Endothelial cell of umbilical vein (primary cell): ENCODE measurements at regions not wholly inside any gene's neighbourhood (a gene's known extent, or its start where the extent isn't known, plus 50 kb on each side); places are given as distances from the start of the nearest gene placed in this dataset.

Source experiments
- BruUV-seq: library from RNA; stranded (reverse); fragments of 400-500 nt; replicated peaks from 2 replicates; lab custom pipeline; 2021; lab: Mats Ljungman, UMichigan
- CTCF ChIA-PET: fragments of 300-600, 350-600 bp; sonication (Branson Sonifier 250); formaldehyde crosslinking; loops from one replicate; lab custom pipeline; 2021; ENCODE audit warnings: antibody characterized with exemption, inconsistent platforms; lab: Charles Lee
- POLR2A ChIA-PET: fragments of 300-600, 350-600 bp; sonication (Branson Sonifier 250); formaldehyde crosslinking; loops from one replicate; lab custom pipeline; 2021; ENCODE audit warnings: antibody characterized with exemption, inconsistent platforms; lab: Charles Lee
- DNase-seq: peaks from one replicate; pipeline ENCODE4 v3.0.0-alpha.2; 2011; ENCODE audit warnings: low read depth, low spot score
- FAIRE-seq: peaks from 2 replicates; lab custom pipeline; 2011; peaks lifted over from hg19 to GRCh38; lab: Jason Lieb, UNC
- H2AFZ ChIP-seq: 2 replicates; pipeline ENCODE4 v1.6.0; 2012; ENCODE audit warnings: low read depth, low read length, control low read depth, inconsistent platforms
- H3K27ac ChIP-seq: 2 replicates; pipeline ENCODE4 v1.5.1; 2011; ENCODE audit warnings: low read depth, mild to moderate bottlenecking, control low read depth, low read length, moderate library complexity; ENCODE audit not compliant: insufficient read depth
- H3K27me3 ChIP-seq, 2 experiments: 2 replicates each; pipeline versions ENCODE4 v1.6.0 to v1.6.1; 2011; ENCODE audit warnings: low read length in 2 of 2, mixed read lengths in 1 of 2; ENCODE audit not compliant: control insufficient read depth in 2 of 2, insufficient read depth in 2 of 2
- H3K36me3 ChIP-seq, 2 experiments: 2 replicates in 1 of 2; 3 replicates in 1 of 2; pipeline ENCODE4 v1.5.1; 2011; ENCODE audit warnings: low read length in 2 of 2, mild to moderate bottlenecking in 1 of 2, moderate library complexity in 1 of 2; ENCODE audit not compliant: control insufficient read depth in 2 of 2, insufficient read depth in 2 of 2; ENCODE audit errors: extremely low read depth in 1 of 2
- H3K4me1 ChIP-seq: 3 replicates; pipeline ENCODE4 v1.5.1; 2011; ENCODE audit warnings: mild to moderate bottlenecking, low read length; ENCODE audit not compliant: control insufficient read depth, insufficient read depth; ENCODE audit errors: extremely low read depth
- H3K4me2 ChIP-seq: 2 replicates; pipeline ENCODE4 v1.6.1; 2011; ENCODE audit warnings: low read length, control low read depth, mixed read lengths; ENCODE audit not compliant: insufficient read depth
- H3K4me3 ChIP-seq, 3 experiments: fragments of 200-600 bp in 1 of 3; sonication (generic), shearing (Covaris generic) in 1 of 3; replicated peaks in 1 of 3; 2 replicates each; pipeline ENCODE4 v1.5.1; 2011 to 2016; ENCODE audit warnings: control low read depth in 3 of 3, low read length in 3 of 3, mild to moderate bottlenecking in 2 of 3, inconsistent platforms in 1 of 3, low read depth in 1 of 3, moderate library complexity in 1 of 3; ENCODE audit not compliant: insufficient read depth in 1 of 3
- H3K79me2 ChIP-seq: 2 replicates; pipeline ENCODE4 v1.6.0; 2012; ENCODE audit warnings: low read length, inconsistent platforms; ENCODE audit not compliant: control insufficient read depth, insufficient read depth
- H3K9ac ChIP-seq: replicated peaks from 2 replicates; pipeline ENCODE3; 2011; ENCODE audit warnings: low read length, control low read depth; ENCODE audit not compliant: insufficient read depth; ENCODE audit errors: extremely low read depth
- H3K9me1 ChIP-seq: replicated peaks from 3 replicates; pipeline ENCODE4 v1.6.0; 2011; ENCODE audit warnings: mild to moderate bottlenecking, low read length; ENCODE audit not compliant: control insufficient read depth, insufficient read depth; ENCODE audit errors: extremely low read depth
- H3K9me3 ChIP-seq: replicated peaks from 2 replicates; pipeline ENCODE4 v1.5.1; 2012; ENCODE audit warnings: low read length, inconsistent platforms; ENCODE audit not compliant: control insufficient read depth, insufficient read depth
- H4K20me1 ChIP-seq: replicated peaks from 2 replicates; pipeline ENCODE3; 2011; ENCODE audit warnings: mild to moderate bottlenecking, low read length; ENCODE audit not compliant: control insufficient read depth, insufficient read depth; ENCODE audit errors: extremely low read depth
- CTCF ChIP-seq, 2 donors: IDR thresholded peaks; 1 replicate in 1 of 2; 2 replicates in 1 of 2; pipeline ENCODE4 v1.5.1; 2011; ENCODE audit warnings: low read length in 2 of 2, mild to moderate bottlenecking in 2 of 2, moderate library complexity in 2 of 2, control low read depth in 1 of 2, inconsistent platforms in 1 of 2, low read depth in 1 of 2; ENCODE audit not compliant: insufficient read depth in 1 of 2; ENCODE audit errors: extremely low read depth in 1 of 2
- EZH2 ChIP-seq: IDR thresholded peaks from 2 replicates; pipeline ENCODE4 v1.6.1; 2012; ENCODE audit warnings: borderline replicate concordance, low read depth, mild to moderate bottlenecking, moderate library complexity, low read length, inconsistent platforms; ENCODE audit not compliant: severe bottlenecking
- FOS ChIP-seq: IDR thresholded peaks from 2 replicates; pipeline ENCODE4 v1.6.1; 2011; ENCODE audit warnings: mild to moderate bottlenecking, low read length, moderate library complexity, borderline replicate concordance; ENCODE audit not compliant: insufficient read depth
- GATA2 ChIP-seq: IDR thresholded peaks from 2 replicates; pipeline ENCODE4 v1.7.0; 2011; ENCODE audit warnings: low read depth, mild to moderate bottlenecking, moderate library complexity, mixed read lengths, low read length; ENCODE audit not compliant: insufficient read length, insufficient read depth
- JUN ChIP-seq: IDR thresholded peaks from 2 replicates; pipeline ENCODE4 v1.6.1; 2011; ENCODE audit warnings: borderline replicate concordance, low read depth; ENCODE audit not compliant: insufficient read length, insufficient read depth
- MAX ChIP-seq: IDR thresholded peaks from 2 replicates; pipeline ENCODE4 v1.6.1; 2011; ENCODE audit not compliant: insufficient read depth, insufficient read length
- MYC ChIP-seq: IDR thresholded peaks from one replicate; pipeline ENCODE4 v1.6.1; 2011; ENCODE audit warnings: mild to moderate bottlenecking, low read depth, low read length
- POLR2A ChIP-seq: IDR thresholded peaks from 2 replicates; pipeline ENCODE4 v1.6.1; 2012; ENCODE audit warnings: low read depth, mild to moderate bottlenecking, control low read depth, low read length
- POLR2AphosphoS5 ChIP-seq: IDR thresholded peaks from 2 replicates; pipeline ENCODE4 v1.6.1; 2012; ENCODE audit warnings: low read depth, mild to moderate bottlenecking, control low read depth, low read length, moderate library complexity; ENCODE audit not compliant: insufficient read depth
- dilution Hi-C: fragments of 300-500 bp; cut with MboI; formaldehyde crosslinking; loops from one replicate; pipeline ENCODE4 v1.15.0; 2019; ENCODE audit warnings: low sequenced_read_pairs; ENCODE audit not compliant: extremely low pct_ligation_motif_present
- intact Hi-C: fragments of 100-400 bp; cut with micrococcal nuclease; formaldehyde crosslinking; loops from one replicate; pipeline ENCODE4 v1.10.0; 2022

DNA sequence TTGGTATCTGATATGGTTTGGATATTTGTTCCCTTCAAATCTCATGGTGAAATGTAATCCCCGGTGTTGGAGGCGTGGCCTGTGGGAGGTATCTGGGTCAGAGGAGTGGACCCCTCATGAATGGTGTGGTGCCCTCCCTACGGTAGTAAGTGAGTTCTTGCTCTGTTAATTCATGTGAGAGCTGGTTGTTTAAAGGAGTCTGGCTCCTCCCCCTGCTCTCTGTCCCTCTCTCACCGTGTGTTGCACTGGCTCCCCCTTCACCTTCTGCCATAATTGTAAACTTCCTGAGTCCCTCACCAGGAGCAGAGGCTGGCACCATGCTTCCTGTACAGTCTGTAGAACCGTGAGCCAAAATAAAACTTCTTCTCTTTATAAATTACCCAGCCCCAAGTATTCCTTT lies 246.9 kb upstream of the AGTR1 start:
- POLR2A ChIA-PET, result no interaction called here
- Histone ChIP-seq H3K4me1 (peaks cover 6% of the 10 kb centered on the region), H3K79me2 (no peaks in the 10 kb centered on the region), H3K27me3 (peaks cover 0 to 2% of the 10 kb centered on the region in 2 experiments), H4K20me1 (no peaks in the 10 kb centered on the region), H3K9me3 (no peaks in the 10 kb centered on the region), H3K27ac (no peak overlapping the region), H3K36me3 (no peaks in the 10 kb centered on the region), H3K4me3 (no peak overlapping the region), H3K9ac (no peak overlapping the region), H3K9me1 (no peaks in the 10 kb centered on the region), H3K4me2 (no peak overlapping the region), H2AFZ (peak overlapping the region; percentile 69)
- no peak for FAIRE-seq
- CTCF ChIA-PET, result no interaction called here
- intact Hi-C loops (no loop called here), dilution Hi-C loops (no loop called here)
- no TSS peak for BruUV-seq
- DNase-seq, result no peak
- TF ChIP-seq EZH2, result no peak
- no peak for TF ChIP-seq GATA2
- no peak for TF ChIP-seq MYC
- TF ChIP-seq POLR2AphosphoS5, result no peak
- TF ChIP-seq JUN, result no peak
- no peak for TF ChIP-seq POLR2A
- TF ChIP-seq FOS, result no peak
- no peak for TF ChIP-seq MAX
- no peak for TF ChIP-seq CTCF (IDR thresholded peaks at IDR 0.05; ENCODE audit: extremely low read depth in 1 of 2, insufficient read depth in 1 of 2, low read depth in 1 of 2, low read length in 2 of 2)
